ENCODE measurements at regions not wholly inside any gene's neighbourhood (a gene's known extent, or its start where the extent isn't known, plus 50 kb on each side); places are given as distances from the start of the nearest gene placed in this dataset.

- ChIA-PET CTCF (ENCODE audit: low intra/inter-chr PET ratio, low total read pairs) (no interaction called here), POLR2A (no interaction called here)
- no peak for FAIRE-seq
- no peak overlapping the region for H3K27ac ChIP-seq (ENCODE audit: extremely low read length, insufficient read depth, low read length)
- H3K9me3 ChIP-seq (ENCODE audit: low read length), result no peaks in the 10 kb centered on the region
- ATAC-seq, result no peak
- intact Hi-C loops (cut with micrococcal nuclease; ENCODE audit: unreplicated experiment), result no loop called here
- in situ Hi-C loops (cut with HindIII; ENCODE audit: extremely low pct_ligation_motif_present, low pct_unique_long_range_greater_than_20kb), result no loop called here
- no peak overlapping the region for H2AFZ ChIP-seq (ENCODE audit: low read length)
- H3K36me3 ChIP-seq (replicated peaks in 1 of 2; ENCODE audit: control insufficient read depth in 1 of 2, insufficient read depth in 2 of 2, low read length in 2 of 2), result no peaks in the 10 kb centered on the region
- peaks cover 0 to 3% of the 10 kb centered on the region in 2 experiments; a peak in 2 of 5 replicates for H3K27me3 ChIP-seq (ENCODE audit: control insufficient read depth in 1 of 2, insufficient read depth in 2 of 2, low read length in 2 of 2)
- H3K4me3 ChIP-seq (replicated peaks in 1 of 3; ENCODE audit: insufficient read depth in 1 of 3, low read depth in 2 of 3, low read length in 3 of 3), result no peak overlapping the region
- H4K20me1 ChIP-seq (ENCODE audit: insufficient read depth, low read length), result no peaks in the 10 kb centered on the region
- no peak overlapping the region for H3K9ac ChIP-seq (ENCODE audit: insufficient read depth, low read depth, low read length)
- 0% methylated on average over 4 of the region's 4 CpGs for WGBS (ENCODE audit: low lambda C conversion rate)
- TF ChIP-seq PLRG1 (conservative IDR thresholded peaks at IDR 0.05), result 0 out of 2 replicates have a peak, but pooled peaks have one; percentile 29
- TF ChIP-seq ZNF572 (CRISPR knock-in tag; IDR thresholded peaks at IDR 0.05), result no peak
- H3K79me2 ChIP-seq (ENCODE audit: insufficient read depth, low read length), result no peaks in the 10 kb centered on the region
- no peak overlapping the region for H3K4me2 ChIP-seq (ENCODE audit: low read depth, low read length)
- no peaks in the 10 kb centered on the region for H3K4me1 ChIP-seq (ENCODE audit: insufficient read depth, low read length)
- DNase-seq (ENCODE audit: low spot score), result no peak
- BruUV-seq (replicated peaks), result no TSS peak
Observed at GRCh38 chr16:26802440-26802839, 264.3 kb upstream of the C16orf82 start.

GRCh38 chr16:26802965-26803364 lies 263.8 kb upstream of the C16orf82 start:
- Histone ChIP-seq H3K27me3 (ENCODE audit: control insufficient read depth in 1 of 2, insufficient read depth in 2 of 2, low read length in 2 of 2) (peaks cover 0 to 3% of the 10 kb centered on the region in 2 experiments; a peak in 1 of 5 replicates), H3K4me3 (replicated peaks in 1 of 3; ENCODE audit: insufficient read depth in 1 of 3, low read depth in 2 of 3, low read length in 3 of 3) (no peak overlapping the region), H3K4me2 (ENCODE audit: low read depth, low read length) (no peak overlapping the region), H3K36me3 (replicated peaks in 1 of 2; ENCODE audit: control insufficient read depth in 1 of 2, insufficient read depth in 2 of 2, low read length in 2 of 2) (no peaks in the 10 kb centered on the region), H2AFZ (ENCODE audit: low read length) (no peak overlapping the region), H3K9me3 (ENCODE audit: low read length) (no peaks in the 10 kb centered on the region), H3K4me1 (ENCODE audit: insufficient read depth, low read length) (no peaks in the 10 kb centered on the region), H3K9ac (ENCODE audit: insufficient read depth, low read depth, low read length) (no peak overlapping the region), H4K20me1 (ENCODE audit: insufficient read depth, low read length) (no peaks in the 10 kb centered on the region), H3K79me2 (ENCODE audit: insufficient read depth, low read length) (no peaks in the 10 kb centered on the region), H3K27ac (ENCODE audit: extremely low read length, insufficient read depth, low read length) (no peak overlapping the region)
- no TSS peak for BruUV-seq (replicated peaks)
- intact Hi-C loops (cut with micrococcal nuclease; ENCODE audit: unreplicated experiment), result no loop called here
- FAIRE-seq (no peak), DNase-seq (ENCODE audit: low spot score) (no peak), ATAC-seq (no peak)
- TF ChIP-seq HNRNPK (IDR thresholded peaks at IDR 0.05; ENCODE audit: low read depth, low read length, poor library complexity, severe bottlenecking) (peak; percentile 27), SALL2 (CRISPR knock-in tag; IDR thresholded peaks at IDR 0.05) (no peak), MYPOP (CRISPR knock-in tag; IDR thresholded peaks at IDR 0.05) (no peak), CHD2 (IDR thresholded peaks at IDR 0.05; ENCODE audit: low read depth, low read length) (no peak)
- TF ChIP-seq, protein P1, sequence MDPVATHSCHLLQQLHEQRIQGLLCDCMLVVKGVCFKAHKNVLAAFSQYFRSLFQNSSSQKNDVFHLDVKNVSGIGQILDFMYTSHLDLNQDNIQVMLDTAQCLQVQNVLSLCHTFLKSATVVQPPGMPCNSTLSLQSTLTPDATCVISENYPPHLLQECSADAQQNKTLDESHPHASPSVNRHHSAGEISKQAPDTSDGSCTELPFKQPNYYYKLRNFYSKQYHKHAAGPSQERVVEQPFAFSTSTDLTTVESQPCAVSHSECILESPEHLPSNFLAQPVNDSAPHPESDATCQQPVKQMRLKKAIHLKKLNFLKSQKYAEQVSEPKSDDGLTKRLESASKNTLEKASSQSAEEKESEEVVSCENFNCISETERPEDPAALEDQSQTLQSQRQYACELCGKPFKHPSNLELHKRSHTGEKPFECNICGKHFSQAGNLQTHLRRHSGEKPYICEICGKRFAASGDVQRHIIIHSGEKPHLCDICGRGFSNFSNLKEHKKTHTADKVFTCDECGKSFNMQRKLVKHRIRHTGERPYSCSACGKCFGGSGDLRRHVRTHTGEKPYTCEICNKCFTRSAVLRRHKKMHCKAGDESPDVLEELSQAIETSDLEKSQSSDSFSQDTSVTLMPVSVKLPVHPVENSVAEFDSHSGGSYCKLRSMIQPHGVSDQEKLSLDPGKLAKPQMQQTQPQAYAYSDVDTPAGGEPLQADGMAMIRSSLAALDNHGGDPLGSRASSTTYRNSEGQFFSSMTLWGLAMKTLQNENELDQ (CRISPR knock-in tag; IDR thresholded peaks at IDR 0.05; ENCODE audit: borderline replicate concordance), result no peak
- ChIA-PET CTCF (ENCODE audit: low intra/inter-chr PET ratio, low total read pairs) (no interaction called here), POLR2A (no interaction called here)
- in situ Hi-C loops (cut with HindIII; ENCODE audit: extremely low pct_ligation_motif_present, low pct_unique_long_range_greater_than_20kb), result no loop called here

Data from HepG2 (cell line).